ENCODE measurements at regions not wholly inside any gene's neighbourhood (a gene's known extent, or its start where the extent isn't known, plus 50 kb on each side); places are given as distances from the start of the nearest gene placed in this dataset.

DNA sequence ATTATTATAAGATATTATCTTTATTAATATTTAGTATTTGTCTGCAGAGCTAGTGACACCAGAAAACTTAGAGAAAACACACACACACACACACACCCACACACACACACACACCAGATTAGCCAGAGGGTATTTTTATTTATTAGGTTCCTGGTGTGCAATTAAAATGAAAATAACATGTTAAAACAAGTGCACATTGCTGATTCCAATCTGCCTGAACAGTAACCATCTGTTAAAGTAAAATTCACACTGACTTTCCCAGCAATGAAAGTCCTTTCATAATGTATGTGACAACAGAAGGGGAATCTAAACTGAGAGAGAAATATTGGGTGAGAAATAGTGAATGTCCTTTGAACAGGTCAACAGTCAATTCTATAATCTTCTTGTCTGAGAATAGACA is 2323.5 kb upstream of the ACO1 start:
- no peak overlapping the region for H3K9ac ChIP-seq (ENCODE audit: low read depth, low read length)
- H3K4me1 ChIP-seq (ENCODE audit: control insufficient read depth, insufficient read depth, low read length): no peaks in the 10 kb centered on the region
- H3K27me3 ChIP-seq (ENCODE audit: control insufficient read depth, insufficient read depth, low read length): no peaks in the 10 kb centered on the region
- H2BK120ac ChIP-seq (ENCODE audit: low read depth, low read length): no peak overlapping the region
- H3K36me3 ChIP-seq (ENCODE audit: control insufficient read depth, insufficient read depth, low read length): no peaks in the 10 kb centered on the region
- no peak overlapping the region for H3K4me3 ChIP-seq (ENCODE audit: insufficient read depth, low read depth, low read length)
- H2BK15ac ChIP-seq (ENCODE audit: low read depth, low read length): no peak overlapping the region
- in situ Hi-C loops (cut with MboI; ENCODE audit: low sequenced_read_pairs) (no loop called here), intact Hi-C loops (cut with micrococcal nuclease) (no loop called here), dilution Hi-C loops (cut with HindIII; ENCODE audit: low sequenced_read_pairs, unreplicated experiment) (no loop called here)
- no peaks in the 10 kb centered on the region for H3K79me1 ChIP-seq (ENCODE audit: low read depth in 1 of 2, low read length in 2 of 2)
- H4K91ac ChIP-seq (ENCODE audit: insufficient read depth, low read depth, low read length): no peak overlapping the region
- no peaks in the 10 kb centered on the region for H3K9me3 ChIP-seq (ENCODE audit: control insufficient read depth, insufficient read depth, low read length)
- TF ChIP-seq USF2 (IDR thresholded peaks at IDR 0.05; ENCODE audit: low read depth, low read length): no peak
- no peak for TF ChIP-seq MAFK (IDR thresholded peaks at IDR 0.05; ENCODE audit: low read depth, low read length)
- TF ChIP-seq RCOR1 (IDR thresholded peaks at IDR 0.05; ENCODE audit: insufficient replicate concordance, low read length): no peak
- TF ChIP-seq BHLHE40 (IDR thresholded peaks at IDR 0.05; ENCODE audit: low read depth, low read length): no peak
- no peak for TF ChIP-seq RAD21 (IDR thresholded peaks at IDR 0.05; ENCODE audit: low read length)
- TF ChIP-seq RFX5 (IDR thresholded peaks at IDR 0.05; ENCODE audit: low read depth, low read length): no peak
- no peak for TF ChIP-seq MXI1 (IDR thresholded peaks at IDR 0.05; ENCODE audit: borderline replicate concordance, low read depth, low read length)
- TF ChIP-seq SMC3 (IDR thresholded peaks at IDR 0.05; ENCODE audit: low read depth, low read length): no peak
- no peak for TF ChIP-seq ELK1 (IDR thresholded peaks at IDR 0.05; ENCODE audit: borderline replicate concordance, low read depth, low read length)
- TF ChIP-seq NFE2L2 (IDR thresholded peaks at IDR 0.05; ENCODE audit: low read depth, low read length): no peak
- TF ChIP-seq CHD1 (IDR thresholded peaks at IDR 0.05; ENCODE audit: low read depth, low read length): no peak
- TF ChIP-seq MAZ (IDR thresholded peaks at IDR 0.05; ENCODE audit: borderline replicate concordance, low read depth, low read length): no peak
- no peak for TF ChIP-seq FOS (IDR thresholded peaks at IDR 0.05; ENCODE audit: low read depth, low read length)
- no peak for TF ChIP-seq CEBPB (IDR thresholded peaks at IDR 0.05; ENCODE audit: low read depth, low read length)
- no peak for TF ChIP-seq POLR2A (IDR thresholded peaks at IDR 0.05; ENCODE audit: low read depth, low read length)
- TF ChIP-seq CTCF (conservative IDR thresholded peaks at IDR 0.05; ENCODE audit: low read depth, low read length): no peak
- H4K8ac ChIP-seq (ENCODE audit: low read depth in 2 of 2, low read length in 2 of 2): no peak overlapping the region
- H3K9me1 ChIP-seq (ENCODE audit: insufficient read depth, low read length): no peaks in the 10 kb centered on the region
- no peak overlapping the region for H2AFZ ChIP-seq (replicated peaks; ENCODE audit: low read length, poor library complexity)
- no peak for ATAC-seq (ENCODE audit: low read depth)
- no peak overlapping the region for H3K56ac ChIP-seq (ENCODE audit: extremely low read depth, insufficient read depth, low read length)
- no peak overlapping the region for H2AK9ac ChIP-seq (replicated peaks; ENCODE audit: low read depth, low read length, poor library complexity)
- ChIA-PET CTCF (no interaction called here), POLR2A (ENCODE audit: unreplicated experiment) (no interaction called here)
- H2BK5ac ChIP-seq (ENCODE audit: low read depth, low read length, poor library complexity, severe bottlenecking): no peak overlapping the region
- H3K27ac ChIP-seq (ENCODE audit: insufficient read depth, low read length): no peak overlapping the region
- no peak overlapping the region for H2BK20ac ChIP-seq (ENCODE audit: low read depth, low read length)
- H3K23ac ChIP-seq (ENCODE audit: low read depth, low read length): no peak overlapping the region
- H3K4ac ChIP-seq (ENCODE audit: low read depth, low read length): no peak overlapping the region
- no peak overlapping the region for H3K4me2 ChIP-seq (ENCODE audit: low read depth, low read length)
- H4K5ac ChIP-seq (ENCODE audit: low read depth, low read length): no peak overlapping the region
- no TSS peak for BruUV-seq (replicated peaks)
- H3K18ac ChIP-seq (ENCODE audit: low read depth, low read length): no peak overlapping the region
- H3K14ac ChIP-seq (replicated peaks; ENCODE audit: low read depth, low read length): no peak overlapping the region
- H4K20me1 ChIP-seq (ENCODE audit: insufficient read depth, low read length): no peaks in the 10 kb centered on the region
- H2AK5ac ChIP-seq (ENCODE audit: low read depth, low read length): no peak overlapping the region
- no peak for DNase-seq
